Esophagus squamous epithelium (tissue), 5 donors: ENCODE measurements at regions not wholly inside any gene's neighbourhood (a gene's known extent, or its start where the extent isn't known, plus 50 kb on each side); places are given as distances from the start of the nearest gene placed in this dataset.

ENCODE experiments used
- DNase-seq: peaks from one replicate; lab custom pipeline; 2025; lab: John Stamatoyannopoulos, UW
- H3K27ac ChIP-seq, 4 donors: fragments of 200-600 bp; sonication (generic); one replicate each; pipeline ENCODE4 v1.5.1; 2016 to 2019; ENCODE audit warnings: mild to moderate bottlenecking in 1 of 4
- H3K27me3 ChIP-seq, 4 donors: fragments of 200-600 bp; sonication (generic); 1 replicate in 3 of 4; 2 replicates in 1 of 4; pipeline versions ENCODE4 v1.5.1 to v1.6.0; 2017 to 2021; ENCODE audit warnings: antibody characterized with exemption in 1 of 4
- H3K36me3 ChIP-seq, 3 donors: fragments of 200-600 bp; sonication (generic); one replicate each; pipeline ENCODE4 v1.5.1; 2016 to 2019
- H3K4me1 ChIP-seq, 3 donors: fragments of 200-600 bp; sonication (generic); one replicate each; pipeline ENCODE4 v1.5.1; 2017 to 2019
- H3K4me3 ChIP-seq, 4 donors: fragments of 200-600 bp; sonication (generic); 1 replicate in 3 of 4; 2 replicates in 1 of 4; pipeline ENCODE4 v1.5.1; 2016 to 2019; ENCODE audit warnings: mild to moderate bottlenecking in 2 of 4, moderate library complexity in 1 of 4
- H3K9me3 ChIP-seq, 3 donors: fragments of 200-600 bp; sonication (generic); one replicate each; pipeline ENCODE4 v1.5.1; 2016 to 2019
- POLR2A ChIP-seq, 4 donors: fragments of 450-650 bp; IDR thresholded peaks; one replicate each; pipeline ENCODE4 v1.6.1; 2017; ENCODE audit warnings: antibody characterized with exemption in 4 of 4, mild to moderate bottlenecking in 4 of 4, moderate library complexity in 3 of 4
- WGBS, 2 donors: methylation state at CpG; one replicate each; pipeline ENCODE4 v1.1.5; 2018; 5-methylcytosine and 5-hydroxymethylcytosine counted together
- intact Hi-C: fragments of 100-400 bp; cut with DNase I; formaldehyde crosslinking; loops from one replicate; pipeline ENCODE4 v1.15.0; 2022
- TF ChIP-seq, protein P1 (sequence below), 6 experiments: fragments of 450-650 bp in 4 of 6; fragments of 200-600 bp in 2 of 6; sonication (generic) in 2 of 6; IDR thresholded peaks; one replicate each; pipeline ENCODE4 v1.5.1; 2016 to 2019; ENCODE audit warnings: antibody characterized with exemption in 6 of 6, mild to moderate bottlenecking in 4 of 6, moderate library complexity in 4 of 6
- donor health status: DM: yes; HTN: yes; CAD: no.

- intact Hi-C loops, result no loop called here
- Histone ChIP-seq H3K4me3 (no peak overlapping the region), H3K36me3 (no peaks in the 10 kb centered on the region), H3K4me1 (no peaks in the 10 kb centered on the region), H3K27me3 (no peaks in the 10 kb centered on the region), H3K9me3 (no peaks in the 10 kb centered on the region), H3K27ac (no peak overlapping the region)
- TF ChIP-seq POLR2A (IDR thresholded peaks at IDR 0.05), result no peak
- TF ChIP-seq, protein P1, sequence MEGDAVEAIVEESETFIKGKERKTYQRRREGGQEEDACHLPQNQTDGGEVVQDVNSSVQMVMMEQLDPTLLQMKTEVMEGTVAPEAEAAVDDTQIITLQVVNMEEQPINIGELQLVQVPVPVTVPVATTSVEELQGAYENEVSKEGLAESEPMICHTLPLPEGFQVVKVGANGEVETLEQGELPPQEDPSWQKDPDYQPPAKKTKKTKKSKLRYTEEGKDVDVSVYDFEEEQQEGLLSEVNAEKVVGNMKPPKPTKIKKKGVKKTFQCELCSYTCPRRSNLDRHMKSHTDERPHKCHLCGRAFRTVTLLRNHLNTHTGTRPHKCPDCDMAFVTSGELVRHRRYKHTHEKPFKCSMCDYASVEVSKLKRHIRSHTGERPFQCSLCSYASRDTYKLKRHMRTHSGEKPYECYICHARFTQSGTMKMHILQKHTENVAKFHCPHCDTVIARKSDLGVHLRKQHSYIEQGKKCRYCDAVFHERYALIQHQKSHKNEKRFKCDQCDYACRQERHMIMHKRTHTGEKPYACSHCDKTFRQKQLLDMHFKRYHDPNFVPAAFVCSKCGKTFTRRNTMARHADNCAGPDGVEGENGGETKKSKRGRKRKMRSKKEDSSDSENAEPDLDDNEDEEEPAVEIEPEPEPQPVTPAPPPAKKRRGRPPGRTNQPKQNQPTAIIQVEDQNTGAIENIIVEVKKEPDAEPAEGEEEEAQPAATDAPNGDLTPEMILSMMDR (IDR thresholded peaks at IDR 0.05), result no peak
- DNase-seq, result no peak
These were observed 856.3 kb downstream of the RPA4 start for GRCh38 chrX:97740044-97740443.

DNA sequence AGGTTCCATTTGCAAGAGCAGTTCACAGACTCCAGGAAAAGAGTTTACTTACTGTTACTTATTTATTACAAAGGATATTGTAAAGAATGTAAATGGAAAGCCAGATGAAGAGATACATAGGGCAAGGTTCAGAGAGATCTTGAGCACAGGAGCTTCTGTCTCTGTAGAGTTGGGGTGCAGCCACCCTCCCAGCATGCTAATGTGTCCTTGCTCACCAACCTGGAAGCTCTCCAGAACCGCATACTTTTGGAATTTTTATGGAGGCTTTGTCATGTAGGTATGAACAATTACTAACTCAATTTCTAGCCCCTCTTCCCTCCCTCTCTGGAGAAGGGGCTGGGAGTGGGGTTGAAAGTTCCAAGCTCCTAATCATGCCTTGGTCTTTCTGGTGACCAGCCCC lies 857.2 kb downstream of the RPA4 start:
- intact Hi-C loops, result no loop called here
- WGBS, 2 donors, result 29 to 30% methylated on average over 1 of the region's 1 CpG
- TF ChIP-seq, protein P1 (IDR thresholded peaks at IDR 0.05), result no peak
- TF ChIP-seq POLR2A (IDR thresholded peaks at IDR 0.05), result no peak
- H3K4me3 ChIP-seq, result no peak overlapping the region
- no peak for DNase-seq
- no peak overlapping the region for H3K27ac ChIP-seq
- H3K9me3 ChIP-seq, result no peaks in the 10 kb centered on the region
- no peaks in the 10 kb centered on the region for H3K36me3 ChIP-seq
- H3K27me3 ChIP-seq, result no peaks in the 10 kb centered on the region
- no peaks in the 10 kb centered on the region for H3K4me1 ChIP-seq

DNA sequence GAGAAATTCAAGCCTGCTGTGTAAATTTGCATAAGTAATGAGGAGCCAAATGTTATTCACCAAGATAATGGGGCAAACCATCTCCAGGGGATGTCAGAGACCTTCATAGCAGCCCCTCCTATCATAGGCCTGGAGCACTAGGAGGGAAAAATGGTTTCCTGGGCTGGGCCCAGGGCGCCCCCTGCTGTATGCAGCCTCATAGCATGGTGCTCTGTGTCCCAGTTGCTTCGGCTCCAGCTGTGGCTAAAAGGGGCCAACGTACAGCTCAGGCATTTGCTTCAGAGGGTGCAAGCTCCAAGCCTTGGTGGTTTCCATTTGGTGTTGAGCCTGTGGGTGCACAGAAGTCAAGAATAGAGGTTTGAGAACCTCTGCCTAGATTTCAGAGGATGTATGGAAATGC lies 859.3 kb downstream of the RPA4 start:
- Histone ChIP-seq H3K36me3 (no peaks in the 10 kb centered on the region), H3K27me3 (no peaks in the 10 kb centered on the region), H3K27ac (no peak overlapping the region), H3K9me3 (no peaks in the 10 kb centered on the region), H3K4me1 (no peaks in the 10 kb centered on the region), H3K4me3 (no peak overlapping the region)
- WGBS, 2 donors, result no CpG with 5 or more reads among the region's 3 CpGs
- DNase-seq, result no peak
- TF ChIP-seq, protein P1 (IDR thresholded peaks at IDR 0.05), result peak in 1 of 6 experiments; percentile 21
- TF ChIP-seq POLR2A (IDR thresholded peaks at IDR 0.05), result no peak
- intact Hi-C loops, result no loop called here

- no peaks in the 10 kb centered on the region for H3K27me3 ChIP-seq
- TF ChIP-seq, protein P1 (IDR thresholded peaks at IDR 0.05), result no peak
- TF ChIP-seq POLR2A (IDR thresholded peaks at IDR 0.05), result no peak
- intact Hi-C loops, result no loop called here
- H3K36me3 ChIP-seq, result no peaks in the 10 kb centered on the region
- H3K4me1 ChIP-seq, result no peaks in the 10 kb centered on the region
- no peak overlapping the region for H3K4me3 ChIP-seq
- no peaks in the 10 kb centered on the region for H3K9me3 ChIP-seq
- DNase-seq, result no peak
- H3K27ac ChIP-seq, result no peak overlapping the region
- WGBS, 2 donors, result 85 to 90% methylated on average over 5 to 7 of the region's 7 CpGs
These were observed 863.6 kb downstream of the RPA4 start for GRCh38 chrX:97747346-97747745.

GRCh38 chrX:97751016-97751415 lies 867.3 kb downstream of the RPA4 start:
- TF ChIP-seq, protein P1 (IDR thresholded peaks at IDR 0.05), result no peak
- TF ChIP-seq POLR2A (IDR thresholded peaks at IDR 0.05), result no peak
- Histone ChIP-seq H3K9me3 (no peaks in the 10 kb centered on the region), H3K27me3 (no peaks in the 10 kb centered on the region), H3K36me3 (no peaks in the 10 kb centered on the region), H3K4me3 (no peak overlapping the region), H3K27ac (no peak overlapping the region), H3K4me1 (no peaks in the 10 kb centered on the region)
- intact Hi-C loops, result no loop called here
- DNase-seq, result no peak
- WGBS, 2 donors, result 66 to 79% methylated on average over 4 of the region's 4 CpGs
